SK-N-SH (cell line): ENCODE measurements at regions not wholly inside any gene's neighbourhood (a gene's known extent, or its start where the extent isn't known, plus 50 kb on each side); places are given as distances from the start of the nearest gene placed in this dataset.

Source experiments
- CTCF ChIA-PET: fragments of 300-600, 350-600 bp; formaldehyde crosslinking; extraction: SDS; loops from one replicate; lab custom pipeline; 2021; lab: Yijun Ruan, JAX
- POLR2A ChIA-PET: fragments of 350-600 bp; sonication (Branson Sonifier 250); formaldehyde crosslinking; extraction: SDS; loops from one replicate; lab custom pipeline; 2020; ENCODE audit warnings: antibody characterized with exemption, inconsistent platforms; lab: Yijun Ruan, JAX
- DNase-seq: peaks from one replicate; pipeline ENCODE4 v3.0.0; 2012
- H2AFZ ChIP-seq: fragments of 200-600 bp; sonication (generic); 2 replicates; pipeline ENCODE4 v1.8.1; 2016; ENCODE audit warnings: antibody characterized with exemption, mild to moderate bottlenecking, low read depth
- H3F3A ChIP-seq: fragments of 200-600 bp; sonication (generic); replicated peaks from 2 replicates; pipeline ENCODE3; 2016; ENCODE audit warnings: antibody characterized with exemption, mild to moderate bottlenecking; ENCODE audit not compliant: insufficient read depth
- H3K27ac ChIP-seq, 2 experiments: fragments of 200-500 bp in 1 of 2; fragments of 200-600 bp in 1 of 2; sonication (Bioruptor generic) in 1 of 2; sonication (generic), shearing (Covaris generic) in 1 of 2; 2 replicates each; pipeline versions ENCODE4 v1.5.1 to v1.6.1; 2014 to 2016; ENCODE audit warnings: low read depth in 2 of 2, inconsistent platforms in 1 of 2, low read length in 1 of 2, mild to moderate bottlenecking in 1 of 2, mixed read lengths in 1 of 2
- H3K27me3 ChIP-seq: fragments of 200-600 bp; sonication (generic), shearing (Covaris generic); 2 replicates; pipeline ENCODE4 v1.6.1; 2016; ENCODE audit warnings: mixed run types; ENCODE audit not compliant: insufficient read depth
- H3K36me3 ChIP-seq, 2 experiments: fragments of 200-500 bp in 1 of 2; fragments of 200-600 bp in 1 of 2; sonication (Bioruptor generic) in 1 of 2; sonication (generic) in 1 of 2; replicated peaks in 1 of 2; 2 replicates each; pipeline versions ENCODE3 to v1.5.1; 2014 to 2016; ENCODE audit warnings: low read length in 1 of 2, mild to moderate bottlenecking in 1 of 2; ENCODE audit not compliant: insufficient read depth in 2 of 2, control insufficient read depth in 1 of 2
- H3K4me1 ChIP-seq, 2 experiments: fragments of 200-500 bp in 1 of 2; fragments of 200-600 bp in 1 of 2; sonication (Bioruptor generic) in 1 of 2; sonication (generic), shearing (Covaris generic) in 1 of 2; 2 replicates each; pipeline versions ENCODE4 v1.5.1 to v1.6.1; 2014 to 2016; ENCODE audit warnings: low read depth in 1 of 2, low read length in 1 of 2, mixed run types in 1 of 2; ENCODE audit not compliant: insufficient read depth in 2 of 2, control insufficient read depth in 1 of 2
- H3K4me2 ChIP-seq: fragments of 200-600 bp; sonication (generic), shearing (Covaris generic); 2 replicates; pipeline ENCODE4 v1.6.1; 2017; ENCODE audit warnings: mixed run types
- H3K4me3 ChIP-seq, 2 experiments: fragments of 200-500 bp in 1 of 2; fragments of 200-600 bp in 1 of 2; sonication (Bioruptor generic) in 1 of 2; sonication (generic), shearing (Covaris generic) in 1 of 2; 2 replicates each; pipeline versions ENCODE4 v1.5.1 to v1.8.1; 2014 to 2016; ENCODE audit warnings: low read depth in 2 of 2, inconsistent platforms in 1 of 2, low read length in 1 of 2, mild to moderate bottlenecking in 1 of 2, mixed read lengths in 1 of 2, moderate library complexity in 1 of 2
- H3K79me2 ChIP-seq: fragments of 200-600 bp; sonication (generic); 2 replicates; pipeline ENCODE4 v1.8.1; 2017; ENCODE audit warnings: mild to moderate bottlenecking; ENCODE audit not compliant: insufficient read depth
- H3K9ac ChIP-seq: fragments of 200-600 bp; sonication (generic); 2 replicates; pipeline ENCODE4 v1.6.1; 2017; ENCODE audit warnings: mixed run types
- H3K9me2 ChIP-seq: fragments of 200-600 bp; sonication (generic); 2 replicates; pipeline ENCODE4 v1.6.1; 2017; ENCODE audit warnings: mixed run types
- H3K9me3 ChIP-seq: fragments of 200-600 bp; sonication (generic); 2 replicates; pipeline ENCODE4 v1.6.1; 2017; ENCODE audit warnings: mixed run types, mild to moderate bottlenecking, moderate library complexity
- H4K20me1 ChIP-seq: fragments of 200-600 bp; sonication (generic); 2 replicates; pipeline ENCODE4 v1.6.1; 2017; ENCODE audit warnings: mild to moderate bottlenecking, mixed run types; ENCODE audit not compliant: insufficient read depth
- CHD2 ChIP-seq: fragments of 150-350 bp; IDR thresholded peaks from 2 replicates; pipeline ENCODE4 v1.6.1; 2018; ENCODE audit warnings: low read length; ENCODE audit not compliant: partially characterized antibody
- ELF1 ChIP-seq: IDR thresholded peaks from 2 replicates; pipeline ENCODE4 v1.4.0; 2012
- EZH2phosphoT487 ChIP-seq: fragments of 200-600 bp; sonication (generic); IDR thresholded peaks from 2 replicates; pipeline ENCODE4 v1.6.1; 2017; ENCODE audit warnings: low read depth, mixed run types, mild to moderate bottlenecking, antibody characterized with exemption, moderate library complexity, borderline replicate concordance
- FOSL2 ChIP-seq: IDR thresholded peaks from 2 replicates; pipeline ENCODE4 v1.4.0; 2012; ENCODE audit warnings: low read depth, mild to moderate bottlenecking, moderate library complexity, borderline replicate concordance
- MAX ChIP-seq: IDR thresholded peaks from 2 replicates; pipeline ENCODE4 v1.4.0; 2012; ENCODE audit warnings: low read depth
- MXI1 ChIP-seq: IDR thresholded peaks from 2 replicates; pipeline ENCODE4 v1.6.1; 2012; ENCODE audit warnings: mild to moderate bottlenecking, low read depth, low read length, improper control_type of control experiment
- NFIC ChIP-seq: IDR thresholded peaks from 2 replicates; pipeline ENCODE4 v1.4.0; 2012; ENCODE audit warnings: borderline replicate concordance
- PBX3 ChIP-seq: IDR thresholded peaks from 2 replicates; pipeline ENCODE4; 2012
- RCOR1 ChIP-seq: fragments of 150-350 bp; IDR thresholded peaks from 2 replicates; pipeline ENCODE4 v1.6.1; 2017; ENCODE audit warnings: antibody characterized with exemption, low read length
- REST ChIP-seq: IDR thresholded peaks from 2 replicates; pipeline ENCODE4 v1.6.1; 2012; ENCODE audit warnings: mild to moderate bottlenecking, low read depth, low read length, moderate library complexity
- RFX5 ChIP-seq: IDR thresholded peaks from 2 replicates; pipeline ENCODE4 v1.6.1; 2012; ENCODE audit warnings: mild to moderate bottlenecking, improper control_type of control experiment, low read length
- RXRA ChIP-seq: IDR thresholded peaks from 2 replicates; pipeline ENCODE4 v1.4.0; 2012; ENCODE audit warnings: low read depth, mild to moderate bottlenecking, borderline replicate concordance
- SIN3A ChIP-seq: IDR thresholded peaks from 2 replicates; pipeline ENCODE4 v1.6.1; 2012; ENCODE audit warnings: low read depth, mild to moderate bottlenecking, low read length, moderate library complexity, borderline replicate concordance
- SMC3 ChIP-seq: IDR thresholded peaks from 2 replicates; pipeline ENCODE4 v1.6.1; 2012; ENCODE audit warnings: low read depth, low read length, improper control_type of control experiment
- TAF1 ChIP-seq: IDR thresholded peaks from 2 replicates; pipeline ENCODE4 v1.6.1; 2012; ENCODE audit warnings: low read depth, mild to moderate bottlenecking, low read length, moderate library complexity, borderline replicate concordance
- TCF12 ChIP-seq: IDR thresholded peaks from 2 replicates; pipeline ENCODE4 v1.4.0; 2012
- TEAD4 ChIP-seq: IDR thresholded peaks from 2 replicates; pipeline ENCODE4 v1.4.0; 2012; ENCODE audit warnings: mild to moderate bottlenecking, borderline replicate concordance; ENCODE audit not compliant: insufficient read depth
- ZBTB33 ChIP-seq: IDR thresholded peaks from 2 replicates; pipeline ENCODE4 v1.4.0; 2012; ENCODE audit warnings: low read depth, borderline replicate concordance
- WGBS: methylation state at CpG from one replicate; pipeline ENCODE4 v1.1.6; 2017; ENCODE audit warnings: low lambda C conversion rate; 5-methylcytosine and 5-hydroxymethylcytosine counted together

GRCh38 chr9:117858561-117858960 is 154.4 kb downstream of the TLR4 start:
- no peaks in the 10 kb centered on the region for H4K20me1 ChIP-seq
- CTCF ChIA-PET, result no interaction called here
- 10% methylated on average over 4 of the region's 4 CpGs for WGBS

GRCh38 chr9:117860849-117861248 is 156.6 kb downstream of the TLR4 start:
- H3K4me2 ChIP-seq, result no peak overlapping the region
- no peaks in the 10 kb centered on the region for H3K9me2 ChIP-seq
- no peak overlapping the region for H3K4me3 ChIP-seq
- H3K79me2 ChIP-seq, result no peaks in the 10 kb centered on the region
- ChIA-PET POLR2A (no interaction called here), CTCF (no interaction called here)
- no peak overlapping the region for H2AFZ ChIP-seq
- H3F3A ChIP-seq, result no peaks in the 10 kb centered on the region
- no peak overlapping the region for H3K9ac ChIP-seq
- no peaks in the 10 kb centered on the region for H3K36me3 ChIP-seq
- no peaks in the 10 kb centered on the region for H3K9me3 ChIP-seq
- H3K4me1 ChIP-seq, result no peaks in the 10 kb centered on the region
- no peaks in the 10 kb centered on the region for H4K20me1 ChIP-seq
- whole genome bisulfite sequencing, result 39% methylated on average over 1 of the region's 1 CpG
- no peak overlapping the region for H3K27ac ChIP-seq
- DNase-seq, result no peak
- H3K27me3 ChIP-seq, result no peaks in the 10 kb centered on the region
- TF ChIP-seq ZBTB33, result no peak
- TF ChIP-seq SIN3A, result no peak
- TF ChIP-seq REST, result no peak
- no peak for TF ChIP-seq RFX5
- TF ChIP-seq FOSL2, result no peak
- TF ChIP-seq NFIC, result no peak
- no peak for TF ChIP-seq ELF1

More at GRCh38 chr9:117858561-117858960, 154.4 kb downstream of the TLR4 start:
- Histone ChIP-seq H3K4me1 (no peaks in the 10 kb centered on the region), H3K9me2 (no peaks in the 10 kb centered on the region), H3K4me3 (no peak overlapping the region), H3K79me2 (no peaks in the 10 kb centered on the region), H3K9me3 (no peaks in the 10 kb centered on the region), H3K27ac (no peak overlapping the region), H2AFZ (no peak overlapping the region), H3K36me3 (no peaks in the 10 kb centered on the region), H3K27me3 (no peaks in the 10 kb centered on the region), H3F3A (no peaks in the 10 kb centered on the region), H3K4me2 (no peak overlapping the region), H3K9ac (no peak overlapping the region)
- POLR2A ChIA-PET, result no interaction called here
- TF ChIP-seq CHD2, result no peak
- no peak for TF ChIP-seq EZH2phosphoT487
- TF ChIP-seq TEAD4, result no peak
- no peak for TF ChIP-seq ELF1
- TF ChIP-seq SMC3, result no peak
- no peak for TF ChIP-seq FOSL2
- no peak for TF ChIP-seq MXI1
- TF ChIP-seq RFX5, result no peak
- no peak for TF ChIP-seq ZBTB33
- TF ChIP-seq TAF1, result no peak
- no peak for TF ChIP-seq TCF12
- no peak for TF ChIP-seq RXRA
- no peak for TF ChIP-seq PBX3
- no peak for TF ChIP-seq MAX
- no peak for TF ChIP-seq RCOR1
- no peak for TF ChIP-seq SIN3A
- DNase-seq, result no peak
